ENCODE measurements at regions not wholly inside any gene's neighbourhood (a gene's known extent, or its start where the extent isn't known, plus 50 kb on each side); places are given as distances from the start of the nearest gene placed in this dataset.

DNA sequence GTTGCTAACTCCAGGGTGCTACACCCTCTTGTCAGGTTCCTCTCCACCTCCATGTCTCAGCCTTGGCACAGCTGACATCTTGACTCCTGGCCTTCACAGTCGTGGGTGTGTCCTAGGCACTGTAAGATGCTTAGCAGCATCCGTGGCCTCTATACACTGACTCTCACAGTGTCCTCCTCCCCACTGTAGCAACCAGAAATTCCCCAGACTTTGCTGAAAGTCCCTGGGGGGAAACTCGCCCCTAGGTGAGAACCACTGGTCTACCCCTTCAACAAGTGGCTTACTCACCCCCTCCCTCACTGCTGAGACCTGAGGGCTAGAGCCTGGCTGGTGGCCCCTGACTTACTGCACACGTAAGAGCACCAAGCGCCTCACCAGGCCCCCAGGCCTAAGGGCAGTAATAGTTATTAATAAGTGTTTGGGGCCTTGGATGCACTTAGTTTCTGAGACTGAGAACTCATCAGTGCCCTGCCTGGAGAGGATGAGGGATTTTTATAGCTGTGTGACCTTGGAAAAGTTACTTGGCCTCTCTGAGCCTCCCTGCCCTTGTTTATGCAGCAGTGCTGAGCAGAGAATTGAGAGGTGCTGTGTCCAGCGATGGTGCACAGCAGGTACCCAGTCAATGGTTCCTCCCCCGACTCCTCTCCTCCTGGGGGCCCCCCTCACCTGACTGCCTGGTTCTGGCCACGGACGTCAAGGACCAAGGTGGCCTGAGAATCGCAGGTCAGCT, 67.1 kb downstream of the RMI2 start:
- TF ChIP-seq EZH2 (IDR thresholded peaks at IDR 0.05; ENCODE audit: insufficient read depth, poor library complexity, severe bottlenecking) (no peak), EZH2phosphoT487 (IDR thresholded peaks at IDR 0.05; ENCODE audit: insufficient read depth, low read depth) (no peak)
